LNCAP (cell line): ENCODE measurements at regions not wholly inside any gene's neighbourhood (a gene's known extent, or its start where the extent isn't known, plus 50 kb on each side); places are given as distances from the start of the nearest gene placed in this dataset.

Experiments
- CTCF ChIP-seq: fragments of 450-650 bp; IDR thresholded peaks from 2 replicates; pipeline ENCODE4 v1.5.1; 2017; ENCODE audit warnings: mild to moderate bottlenecking

GRCh38 chr15:29936353-29937049 lies 114.2 kb upstream of the TJP1 start:
- no peak for TF ChIP-seq CTCF

- TF ChIP-seq CTCF, result no peak; the same call in 1 of the 2 replicates
These were observed 113.2 kb upstream of the TJP1 start for GRCh38 chr15:29935296-29936004.

GRCh38 chr15:29934251-29934650 lies 112.0 kb upstream of the TJP1 start:
- TF ChIP-seq CTCF, result no peak

GRCh38 chr15:29933042-29933803 lies 111.0 kb upstream of the TJP1 start:
- no peak for TF ChIP-seq CTCF

- TF ChIP-seq CTCF, result peak; percentile 4; the same call in 1 of the 2 replicates
These were observed 103.8 kb upstream of the TJP1 start for GRCh38 chr15:29926083-29926388.

- TF ChIP-seq CTCF, result peak; percentile 74
These were observed 103.2 kb upstream of the TJP1 start for GRCh38 chr15:29925227-29926082.

- no peak for TF ChIP-seq CTCF
These were observed 102.5 kb upstream of the TJP1 start for GRCh38 chr15:29924750-29925149.
